H1 (cell line): ENCODE measurements at regions not wholly inside any gene's neighbourhood (a gene's known extent, or its start where the extent isn't known, plus 50 kb on each side); places are given as distances from the start of the nearest gene placed in this dataset.

Experiments used
- CTCF ChIA-PET: fragments of 300-600 bp; sonication (Branson Sonifier 250); formaldehyde crosslinking; loops from one replicate; lab custom pipeline; 2021; ENCODE audit not compliant: partially characterized antibody; lab: Charles Lee
- POLR2A ChIA-PET: fragments of 300-600 bp; sonication (Branson Sonifier 250); formaldehyde crosslinking; loops from one replicate; lab custom pipeline; 2021; ENCODE audit warnings: inconsistent platforms; ENCODE audit not compliant: partially characterized antibody; lab: Charles Lee
- DNase-seq, 2 experiments: peaks; one replicate each; pipeline versions ENCODE4 v3.0.0 to v3.0.0-alpha.2; 2010 to 2022; ENCODE audit warnings: low spot score in 2 of 2, low read depth in 1 of 2, mixed read lengths in 1 of 2
- FAIRE-seq: peaks from 2 replicates; lab custom pipeline; 2011; peaks lifted over from hg19 to GRCh38; lab: Jason Lieb, UNC
- H2AFZ ChIP-seq: 2 replicates; pipeline ENCODE4 v1.8.1; 2012; ENCODE audit warnings: low read length, inconsistent platforms
- H2AK5ac ChIP-seq: 2 replicates; pipeline ENCODE4 v1.6.1; 2013; ENCODE audit warnings: low read depth, low read length
- H2BK120ac ChIP-seq: replicated peaks from 2 replicates; pipeline ENCODE3; 2013; ENCODE audit warnings: low read depth, low read length, inconsistent platforms
- H2BK12ac ChIP-seq: 2 replicates; pipeline ENCODE4 v1.6.1; 2013; ENCODE audit warnings: low read depth, low read length
- H2BK15ac ChIP-seq: 2 replicates; pipeline ENCODE4 v1.6.1; 2013; ENCODE audit warnings: low read length
- H2BK20ac ChIP-seq: 2 replicates; pipeline ENCODE4 v1.6.1; 2013; ENCODE audit warnings: low read length
- H2BK5ac ChIP-seq: 2 replicates; pipeline ENCODE4 v1.6.1; 2013; ENCODE audit warnings: low read depth, low read length
- H3K14ac ChIP-seq: 2 replicates; pipeline ENCODE4 v1.6.1; 2013; ENCODE audit warnings: inconsistent platforms; ENCODE audit not compliant: insufficient read length
- H3K18ac ChIP-seq: 2 replicates; pipeline ENCODE4 v1.6.1; 2013; ENCODE audit warnings: low read length; ENCODE audit errors: extremely low read depth
- H3K23ac ChIP-seq: 2 replicates; pipeline ENCODE4 v1.6.1; 2013; ENCODE audit warnings: inconsistent platforms; ENCODE audit not compliant: insufficient read length
- H3K23me2 ChIP-seq: 2 replicates; pipeline ENCODE4 v1.6.1; 2013; ENCODE audit warnings: low read depth, low read length
- H3K27ac ChIP-seq: 2 replicates; pipeline ENCODE4 v1.6.1; 2011; ENCODE audit warnings: low read depth, low read length, inconsistent platforms
- H3K27me3 ChIP-seq, 4 experiments: replicated peaks in 1 of 4; 1 replicate in 1 of 4; 2 replicates in 3 of 4; pipeline versions ENCODE4 v1.6.1 to v1.8.1; 2011 to 2013; ENCODE audit warnings: low read length in 3 of 4, mild to moderate bottlenecking in 3 of 4, inconsistent platforms in 2 of 4, mixed read lengths in 2 of 4, moderate library complexity in 1 of 4; ENCODE audit not compliant: control insufficient read depth in 3 of 4, insufficient read depth in 3 of 4; ENCODE audit errors: extremely low read depth in 1 of 4
- H3K36me3 ChIP-seq, 4 experiments: 2 replicates each; pipeline versions ENCODE4 v1.6.1 to v1.8.1; 2011 to 2013; ENCODE audit warnings: mild to moderate bottlenecking in 4 of 4, low read length in 3 of 4, moderate library complexity in 2 of 4, control low read depth in 1 of 4, inconsistent platforms in 1 of 4; ENCODE audit not compliant: insufficient read depth in 4 of 4, control insufficient read depth in 2 of 4
- H3K4ac ChIP-seq: replicated peaks from 2 replicates; pipeline ENCODE3; 2013; ENCODE audit warnings: low read length, low read depth, mixed read lengths, inconsistent platforms; ENCODE audit not compliant: insufficient read length
- H3K4me1 ChIP-seq, 4 experiments: replicated peaks in 1 of 4; 1 replicate in 1 of 4; 2 replicates in 3 of 4; pipeline versions ENCODE4 v1.6.1 to v1.8.1; 2011 to 2013; ENCODE audit warnings: low read length in 3 of 4, inconsistent platforms in 2 of 4, mixed read lengths in 1 of 4; ENCODE audit not compliant: insufficient read depth in 4 of 4, control insufficient read depth in 3 of 4
- H3K4me2 ChIP-seq, 2 experiments: 2 replicates each; pipeline versions ENCODE4 v1.6.1 to v1.8.1; 2011 to 2013; ENCODE audit warnings: low read depth in 2 of 2, low read length in 2 of 2, control low read depth in 1 of 2, inconsistent platforms in 1 of 2, mild to moderate bottlenecking in 1 of 2; ENCODE audit not compliant: insufficient read depth in 1 of 2
- H3K4me3 ChIP-seq, 4 experiments: fragments of 200-600, 300-600 bp in 1 of 4; sonication (generic), shearing (Covaris generic), sonication (Bioruptor Twin) in 1 of 4; 2 replicates each; pipeline versions ENCODE4 v1.5.1 to v1.8.1; 2011 to 2016; ENCODE audit warnings: low read length in 4 of 4, low read depth in 3 of 4, control low read depth in 2 of 4, inconsistent platforms in 2 of 4, mild to moderate bottlenecking in 2 of 4, mixed read lengths in 1 of 4, moderate library complexity in 1 of 4; ENCODE audit not compliant: insufficient read depth in 2 of 4; ENCODE audit errors: extremely low read depth in 1 of 4
- H3K56ac ChIP-seq: replicated peaks from 2 replicates; pipeline ENCODE3; 2013; ENCODE audit warnings: low read depth, mild to moderate bottlenecking, mixed read lengths, low read length, inconsistent platforms; ENCODE audit not compliant: insufficient read length
- H3K79me1 ChIP-seq: 2 replicates; pipeline ENCODE4 v1.6.1; 2013; ENCODE audit warnings: low read depth, low read length, control low read depth
- H3K79me2 ChIP-seq, 2 experiments: 2 replicates each; pipeline versions ENCODE4 v1.6.1 to v1.8.1; 2012 to 2013; ENCODE audit warnings: low read length in 2 of 2, mild to moderate bottlenecking in 2 of 2, inconsistent platforms in 1 of 2; ENCODE audit not compliant: insufficient read depth in 2 of 2, control insufficient read depth in 1 of 2
- H3K9ac ChIP-seq, 4 experiments: replicated peaks in 1 of 4; 1 replicate in 1 of 4; 2 replicates in 3 of 4; pipeline versions ENCODE4 v1.6.1 to v1.8.1; 2011 to 2013; ENCODE audit warnings: low read depth in 3 of 4, low read length in 3 of 4, control low read depth in 2 of 4, mild to moderate bottlenecking in 2 of 4, moderate library complexity in 2 of 4, inconsistent platforms in 1 of 4; ENCODE audit errors: extremely low read depth in 1 of 4
- H3K9me3 ChIP-seq, 2 experiments: 2 replicates each; pipeline versions ENCODE4 v1.6.1 to v1.8.1; 2012 to 2013; ENCODE audit warnings: mild to moderate bottlenecking in 2 of 2, moderate library complexity in 2 of 2, control low read depth in 1 of 2, inconsistent platforms in 1 of 2, low read depth in 1 of 2, low read length in 1 of 2, mixed read lengths in 1 of 2; ENCODE audit not compliant: insufficient read depth in 2 of 2
- H4K20me1 ChIP-seq, 2 experiments: replicated peaks in 1 of 2; 2 replicates each; pipeline versions ENCODE3 to v1.8.1; 2011 to 2013; ENCODE audit warnings: inconsistent platforms in 2 of 2, low read length in 2 of 2, mild to moderate bottlenecking in 1 of 2; ENCODE audit not compliant: insufficient read depth in 2 of 2, control insufficient read depth in 1 of 2
- H4K5ac ChIP-seq: 2 replicates; pipeline ENCODE4 v1.6.1; 2013; ENCODE audit warnings: low read length, low read depth, mixed read lengths, inconsistent platforms; ENCODE audit not compliant: insufficient read length
- H4K8ac ChIP-seq: 2 replicates; pipeline ENCODE4 v1.8.0; 2013; ENCODE audit warnings: mild to moderate bottlenecking, moderate library complexity, low read length, inconsistent platforms; ENCODE audit not compliant: insufficient read depth; ENCODE audit errors: extremely low read depth
- H4K91ac ChIP-seq: replicated peaks from 2 replicates; pipeline ENCODE3; 2013; ENCODE audit warnings: low read length, mixed read lengths, inconsistent platforms; ENCODE audit not compliant: insufficient read length
- TAF1 ChIP-seq: IDR thresholded peaks from 2 replicates; pipeline ENCODE4 v1.6.1; 2011; ENCODE audit warnings: mild to moderate bottlenecking, low read depth, low read length
- WGBS, 2 experiments: shearing (Covaris generic) in 1 of 2; methylation state at CpG; one replicate each; pipeline versions ENCODE4 v1.1.6 to v1.1.7; 2013 to 2015; ENCODE audit warnings: low lambda C conversion rate in 2 of 2, mixed read lengths in 2 of 2, inconsistent platforms in 1 of 2, low coverage in 1 of 2, missing lambda C conversion rate in 1 of 2; ENCODE audit not compliant: insufficient replicate concordance in 2 of 2, insufficient coverage in 1 of 2, insufficient read length in 1 of 2; ENCODE audit errors: extremely low coverage in 1 of 2, missing lambda C conversion rate in 1 of 2; 5-methylcytosine and 5-hydroxymethylcytosine counted together

DNA sequence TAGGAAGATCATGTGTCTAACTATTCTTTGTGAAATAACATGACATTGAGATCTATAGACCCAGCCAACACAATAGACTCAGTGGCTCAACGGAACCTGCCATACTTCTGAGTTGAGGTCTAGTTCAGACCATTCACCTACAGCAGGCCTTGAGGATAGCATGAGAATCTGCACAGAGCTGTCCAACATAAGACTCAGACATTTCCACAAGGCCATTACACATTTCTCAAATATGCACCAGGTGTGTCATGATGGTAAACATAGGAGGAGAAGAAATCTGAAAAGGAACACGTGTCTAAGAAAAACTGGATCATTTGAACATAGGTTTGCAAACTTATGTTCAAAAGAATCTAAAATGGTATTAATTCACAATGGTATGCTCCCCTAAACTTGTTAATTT, 421.4 kb downstream of the SLITRK6 start:
- Histone ChIP-seq H3K18ac (no peak overlapping the region), H4K8ac (no peak overlapping the region), H4K91ac (no peak overlapping the region), H2BK5ac (no peak overlapping the region), H3K4me1 (no peaks in the 10 kb centered on the region), H3K4me3 (no peak overlapping the region), H2BK20ac (no peak overlapping the region), H2BK15ac (no peak overlapping the region), H2AFZ (no peak overlapping the region), H3K56ac (no peak overlapping the region), H3K79me2 (no peaks in the 10 kb centered on the region), H4K20me1 (no peaks in the 10 kb centered on the region), H3K27ac (no peak overlapping the region), H3K79me1 (no peaks in the 10 kb centered on the region), H2AK5ac (no peak overlapping the region), H2BK12ac (no peak overlapping the region), H3K23me2 (no peaks in the 10 kb centered on the region), H3K23ac (no peak overlapping the region), H3K4ac (no peak overlapping the region), H3K27me3 (no peaks in the 10 kb centered on the region), H3K9me3 (no peaks in the 10 kb centered on the region), H4K5ac (no peak overlapping the region), H3K14ac (no peak overlapping the region), H3K4me2 (no peak overlapping the region), H3K36me3 (no peaks in the 10 kb centered on the region), H2BK120ac (no peak overlapping the region), H3K9ac (no peak overlapping the region)
- DNase-seq (no peak), FAIRE-seq (no peak)
- TF ChIP-seq TAF1 = no peak
- whole genome bisulfite sequencing, 2 experiments = 93% methylated on average over 2 of the region's 2 CpGs; no CpG with 5 or more reads in 1 of the 2 experiments
- ChIA-PET POLR2A (no interaction called here), CTCF (no interaction called here)
